Kidney tubule cell (primary cell): ENCODE measurements at regions not wholly inside any gene's neighbourhood (a gene's known extent, or its start where the extent isn't known, plus 50 kb on each side); places are given as distances from the start of the nearest gene placed in this dataset.

Experiments used
- DNase-seq: peaks from one replicate; pipeline ENCODE4 v3.0.0-alpha.2; 2018; ENCODE audit warnings: low spot score

GRCh38 chr11:134575504-134576230, 163.6 kb upstream of the B3GAT1 start:
- no peak for DNase-seq

DNA sequence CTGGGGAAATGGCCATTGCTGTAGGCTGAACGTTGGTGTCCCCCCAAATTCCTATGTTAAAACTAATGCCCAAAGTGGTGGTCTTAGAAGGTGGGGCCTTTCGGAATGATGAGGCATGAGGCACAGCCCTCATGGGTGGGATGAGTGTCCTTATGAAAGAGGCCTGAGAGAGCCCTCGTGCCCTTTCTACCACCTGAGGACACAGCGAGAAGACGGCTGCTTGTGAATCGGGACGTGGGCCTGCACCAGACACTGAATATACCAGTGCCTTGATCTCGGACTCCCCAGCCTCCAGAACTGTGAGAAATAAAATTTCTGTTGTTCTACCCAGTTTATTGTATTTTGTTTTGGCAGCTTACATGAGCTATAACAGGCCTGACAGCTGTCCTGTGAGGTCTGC, 162.9 kb upstream of the B3GAT1 start:
- DNase-seq, result no peak

GRCh38 chr11:134574425-134574824, 162.4 kb upstream of the B3GAT1 start:
- no peak for DNase-seq

DNA sequence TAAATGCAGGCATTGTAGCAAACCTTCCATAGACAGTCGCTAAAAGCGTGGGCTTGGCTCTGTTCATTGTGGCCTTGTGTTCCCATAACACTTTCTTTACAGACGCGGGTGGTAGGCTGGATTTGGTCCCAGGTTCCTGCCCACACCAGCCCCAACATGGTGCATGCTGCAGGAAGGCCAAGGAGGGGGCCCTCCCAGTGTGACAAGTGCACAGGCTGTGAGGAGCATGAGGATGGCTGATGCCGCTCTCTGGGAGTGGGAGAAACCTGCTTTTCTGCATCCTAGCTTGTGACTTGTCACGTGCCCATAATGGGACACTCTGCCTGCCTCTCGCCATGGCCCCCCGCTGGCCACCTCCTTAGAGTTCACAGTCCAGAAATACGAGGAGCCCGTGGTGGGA, 161.8 kb upstream of the B3GAT1 start:
- DNase-seq, result no peak

DNA sequence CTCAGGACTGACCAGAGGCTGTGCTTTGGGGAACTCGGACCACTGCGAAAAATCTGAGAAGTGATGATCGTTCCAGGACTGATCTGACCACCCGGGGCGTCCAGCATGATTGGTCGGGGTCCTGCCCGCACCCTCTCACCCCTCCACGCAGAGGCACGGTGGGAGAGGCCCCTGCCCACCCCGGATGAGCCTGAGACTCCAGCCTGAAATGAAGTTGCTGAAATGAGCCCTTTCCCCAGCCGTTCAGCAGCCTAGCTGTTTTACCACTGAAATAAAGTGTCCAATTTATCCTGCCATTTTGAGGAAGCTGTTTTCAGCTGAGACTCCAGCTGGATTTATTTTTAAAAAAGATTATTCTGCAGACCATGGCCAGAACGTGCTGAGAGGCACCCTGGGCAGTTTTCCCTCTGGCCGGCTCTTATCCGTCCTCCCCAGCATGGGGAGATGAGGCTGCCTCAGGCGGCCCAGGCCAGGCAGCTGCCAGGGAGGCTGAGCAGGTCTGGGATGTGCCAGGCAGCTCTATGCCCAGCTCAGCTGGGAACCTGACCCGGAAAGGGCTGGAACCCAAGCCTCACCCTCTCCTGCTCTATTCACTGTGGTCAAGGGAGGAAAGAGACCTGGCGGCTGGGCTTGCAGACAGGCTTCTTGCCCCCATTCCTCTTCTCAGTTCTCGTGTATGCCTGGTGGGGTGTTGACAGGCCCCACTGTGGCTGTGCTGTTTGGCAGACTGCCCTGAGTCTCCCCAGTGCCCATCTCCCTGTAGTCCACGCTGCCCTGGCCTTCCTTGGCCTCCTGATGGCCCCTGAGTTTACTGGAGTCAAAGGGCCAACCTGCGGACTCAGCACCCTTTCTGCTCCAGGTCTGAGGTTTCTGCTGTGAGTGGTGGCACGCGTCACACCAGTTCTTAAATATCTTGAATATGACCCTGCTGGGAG, 161.0 kb upstream of the B3GAT1 start:
- no peak for DNase-seq

- DNase-seq, result no peak
Observed at GRCh38 chr11:134571301-134571700, 159.3 kb upstream of the B3GAT1 start.

DNA sequence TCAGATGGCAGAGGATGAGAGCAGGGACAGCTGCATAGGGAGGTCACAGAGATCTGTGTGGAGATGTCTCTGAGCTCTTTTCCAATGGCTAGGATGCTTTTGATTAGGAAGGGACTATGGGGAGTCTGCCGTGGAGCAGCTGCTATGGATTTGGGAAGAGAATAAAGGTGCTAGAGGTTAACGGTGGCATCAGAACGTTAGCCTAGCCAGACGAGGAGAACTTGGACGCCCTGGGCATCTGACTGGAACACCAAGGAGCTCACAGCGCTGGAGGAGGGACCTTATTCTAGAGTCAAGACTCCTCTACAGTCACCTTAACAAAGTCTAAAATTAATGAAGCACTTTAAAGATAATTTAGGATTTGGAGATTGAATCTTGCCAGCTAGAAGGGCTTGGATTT, 157.2 kb upstream of the B3GAT1 start:
- no peak for DNase-seq

DNA sequence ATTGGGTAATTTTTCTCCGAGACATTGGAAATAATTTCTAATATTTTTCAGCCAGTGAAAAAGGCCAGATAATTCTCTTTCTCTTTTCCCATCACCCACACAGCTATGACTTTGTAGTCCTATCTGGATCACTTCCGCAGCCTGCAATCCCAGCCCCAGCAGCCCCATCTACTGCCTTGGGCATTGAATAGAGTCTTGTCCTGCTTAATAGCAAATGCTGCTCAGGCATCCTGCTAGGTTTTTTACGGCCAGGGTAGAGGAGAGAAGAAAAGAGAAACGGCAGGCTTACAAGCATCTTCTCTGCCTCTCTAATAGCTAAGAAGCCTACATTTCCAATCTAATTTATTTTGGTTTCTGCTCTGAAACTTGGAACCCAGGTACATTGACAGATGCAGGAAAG, 154.3 kb upstream of the B3GAT1 start:
- DNase-seq, result no peak

DNA sequence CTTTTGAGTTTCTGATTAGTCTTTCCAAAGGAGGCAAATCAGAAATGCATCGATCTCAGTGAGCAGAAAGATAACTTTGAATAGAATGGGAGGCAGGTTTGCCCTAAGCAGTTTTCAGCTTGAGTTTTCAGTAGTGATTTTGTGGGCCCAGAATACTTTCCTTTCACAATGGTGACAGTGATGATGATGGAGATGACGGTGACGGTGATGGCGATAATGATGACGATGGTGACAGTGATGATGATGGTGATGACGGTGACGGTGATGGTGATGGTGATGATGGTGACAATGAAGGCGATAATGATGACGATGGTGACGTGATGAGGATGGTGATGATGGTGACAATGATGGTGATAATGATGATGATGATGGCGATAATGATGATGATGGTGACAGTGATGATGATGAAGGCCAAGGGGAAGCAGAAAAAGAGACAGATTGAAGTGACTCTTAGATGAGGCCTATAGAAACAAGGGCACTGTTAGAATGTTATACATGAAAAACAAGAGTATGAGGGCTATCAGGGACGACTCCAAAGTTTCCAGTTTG, 153.4 kb upstream of the B3GAT1 start:
- no peak for DNase-seq

DNA sequence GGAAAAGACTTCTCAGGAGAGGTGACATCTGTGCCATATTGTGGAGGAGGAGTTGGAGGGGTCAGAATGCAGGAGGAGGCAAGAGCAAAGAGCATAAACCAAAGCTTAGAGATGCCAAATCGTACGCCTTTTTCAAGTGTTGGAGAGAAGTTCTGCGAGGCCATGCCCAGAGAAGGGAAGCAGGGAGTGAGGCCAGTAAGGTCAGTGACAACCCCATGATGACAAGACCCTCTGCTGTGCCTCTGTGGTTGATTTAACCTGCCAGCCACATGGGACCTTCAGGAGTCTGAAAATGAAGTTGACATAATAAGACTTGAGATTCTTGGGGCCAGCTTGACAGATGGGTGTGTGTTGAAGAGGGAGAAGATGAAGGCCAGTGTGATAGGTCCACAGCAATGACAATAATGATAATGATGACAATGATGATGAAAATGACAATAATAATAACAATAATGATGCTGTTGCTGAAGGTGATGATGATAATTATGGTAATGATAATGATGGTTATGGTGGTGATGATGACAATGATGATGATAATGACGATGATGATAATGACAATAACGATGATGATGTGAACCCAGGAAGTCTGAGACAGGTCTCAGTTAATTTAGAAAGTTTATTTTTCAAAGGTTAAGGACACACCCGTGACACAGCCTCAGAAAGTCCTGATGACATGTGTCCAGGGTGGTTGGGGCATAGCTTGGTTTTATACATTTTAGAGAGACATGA, 152.6 kb upstream of the B3GAT1 start:
- DNase-seq, result no peak

- no peak for DNase-seq
Observed at GRCh38 chr11:134562941-134563471, 151.0 kb upstream of the B3GAT1 start.

- no peak for DNase-seq
Observed at GRCh38 chr11:134562196-134562595, 150.2 kb upstream of the B3GAT1 start.

DNA sequence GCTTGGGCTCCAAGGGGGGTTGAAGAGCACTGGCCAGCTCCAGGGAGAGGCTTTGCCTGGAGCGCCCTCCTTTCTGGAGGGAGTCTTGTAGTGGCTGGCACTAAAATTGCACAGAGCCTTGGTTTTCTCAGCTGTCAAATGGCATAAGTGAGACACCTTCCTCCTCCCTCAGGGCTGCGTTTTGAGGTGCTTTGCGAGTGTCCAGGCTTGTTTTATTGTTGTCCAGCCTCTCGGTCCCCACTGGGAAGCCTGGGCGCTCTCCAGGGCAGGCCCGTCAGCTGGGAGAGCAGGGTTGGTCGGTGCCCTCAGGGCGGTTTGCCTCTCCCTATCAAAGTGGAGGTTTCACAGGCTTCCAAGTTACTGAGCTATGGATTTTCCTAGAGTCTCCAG, 149.3 kb upstream of the B3GAT1 start:
- no peak for DNase-seq

DNA sequence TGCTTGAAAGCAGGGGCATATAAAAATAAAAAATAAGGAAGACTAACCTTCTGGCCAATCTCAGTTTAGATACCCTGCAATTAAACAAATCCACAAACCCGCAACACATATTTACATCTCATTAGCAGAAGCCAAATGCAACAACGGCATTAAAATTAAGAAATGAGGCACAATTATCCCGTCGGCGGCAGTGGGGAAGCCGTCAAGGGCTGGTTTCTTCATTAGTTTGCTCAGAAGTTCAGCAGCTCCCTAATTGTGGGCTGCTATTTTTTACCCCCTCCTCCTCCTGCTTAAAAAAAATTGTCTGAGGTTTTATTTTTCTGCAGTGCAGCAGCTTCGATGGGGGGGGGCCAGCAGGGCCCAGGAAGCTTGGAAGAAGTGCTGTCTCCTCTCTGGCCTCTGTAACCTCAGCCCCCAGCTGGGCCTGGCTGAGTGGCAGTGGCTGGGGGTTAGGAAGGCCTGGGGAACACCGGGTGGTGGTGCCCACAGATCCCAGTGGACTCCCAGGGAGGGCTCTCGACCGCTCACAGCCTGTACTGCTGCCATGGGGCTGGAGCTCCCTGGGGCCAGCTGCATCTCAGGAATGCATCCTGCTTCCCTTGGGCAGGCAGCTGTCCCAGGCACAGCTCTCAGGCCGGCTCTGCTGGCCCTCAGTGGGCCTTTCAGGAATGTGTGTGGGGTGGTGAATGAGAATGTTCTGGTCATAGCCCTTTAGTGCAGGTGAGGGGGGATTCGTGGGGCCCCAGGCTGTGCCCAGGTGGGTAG, 148.7 kb upstream of the B3GAT1 start:
- no peak for DNase-seq

DNA sequence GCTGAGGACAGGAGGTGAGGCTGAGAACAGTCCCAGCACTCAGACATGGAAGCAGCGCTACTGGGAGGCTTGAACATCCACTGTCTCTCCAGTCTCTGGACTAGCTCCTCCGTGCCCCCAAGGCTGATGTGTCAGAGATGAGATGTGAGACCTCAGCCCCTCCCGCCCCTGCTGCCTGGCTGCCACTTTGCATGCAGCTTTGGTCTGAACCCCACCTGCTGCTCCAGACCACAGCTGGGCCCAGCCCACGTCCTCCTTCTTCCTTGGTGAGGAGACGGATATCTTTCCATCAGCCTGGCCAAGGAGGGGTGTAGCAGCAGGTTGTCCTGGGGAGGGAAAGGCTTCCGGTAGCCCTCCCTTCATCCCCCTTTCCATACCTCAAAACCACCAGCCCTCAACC, 148.0 kb upstream of the B3GAT1 start:
- no peak for DNase-seq

DNA sequence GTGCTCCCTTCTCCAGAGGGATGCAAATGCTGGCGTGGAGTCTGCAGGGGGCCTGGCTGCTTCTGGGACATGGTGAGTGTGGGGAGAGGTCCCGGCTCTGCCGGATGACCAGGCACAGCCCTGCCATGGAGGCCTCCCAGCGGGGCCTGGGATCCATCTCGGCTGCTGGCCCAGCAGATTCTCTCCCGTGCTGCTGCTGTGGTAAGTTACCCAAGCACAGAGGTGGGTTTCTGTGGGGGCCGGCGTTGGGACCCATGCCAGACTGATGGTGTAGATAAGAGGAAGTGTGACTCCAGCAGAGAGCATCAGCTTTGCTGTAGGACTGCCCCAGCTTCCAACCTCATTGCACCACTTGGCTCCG, 147.5 kb upstream of the B3GAT1 start:
- DNase-seq, result no peak

- DNase-seq, result no peak
Observed at GRCh38 chr11:134558916-134559601, 147.0 kb upstream of the B3GAT1 start.

DNA sequence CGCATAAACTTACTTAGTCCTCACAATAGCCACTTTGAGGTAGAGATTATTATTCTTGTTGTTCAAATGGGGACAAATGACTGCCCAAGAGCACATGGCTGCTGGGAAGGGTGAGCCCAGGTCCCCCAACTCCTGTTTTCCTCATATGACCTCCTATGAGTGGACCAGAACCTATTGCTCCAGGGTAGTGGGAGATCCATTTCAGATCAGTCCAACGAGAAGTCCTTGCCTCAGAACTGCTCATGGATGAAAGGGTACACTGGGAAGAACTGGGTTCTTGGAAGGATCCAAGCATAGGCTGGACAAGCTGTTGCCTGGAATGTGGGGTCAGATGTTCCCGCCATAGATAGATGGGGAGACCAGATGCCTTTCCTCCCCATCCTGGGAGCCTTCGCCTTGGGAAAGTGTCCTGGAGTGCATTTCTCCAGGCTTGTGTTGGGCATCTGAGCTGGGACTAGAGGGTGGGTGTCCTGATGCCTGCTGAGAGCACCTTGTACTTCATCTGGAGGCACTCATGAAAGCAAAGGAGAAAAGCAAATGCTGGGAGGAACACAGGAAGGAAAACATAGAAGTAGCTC, 146.3 kb upstream of the B3GAT1 start:
- DNase-seq, result no peak

DNA sequence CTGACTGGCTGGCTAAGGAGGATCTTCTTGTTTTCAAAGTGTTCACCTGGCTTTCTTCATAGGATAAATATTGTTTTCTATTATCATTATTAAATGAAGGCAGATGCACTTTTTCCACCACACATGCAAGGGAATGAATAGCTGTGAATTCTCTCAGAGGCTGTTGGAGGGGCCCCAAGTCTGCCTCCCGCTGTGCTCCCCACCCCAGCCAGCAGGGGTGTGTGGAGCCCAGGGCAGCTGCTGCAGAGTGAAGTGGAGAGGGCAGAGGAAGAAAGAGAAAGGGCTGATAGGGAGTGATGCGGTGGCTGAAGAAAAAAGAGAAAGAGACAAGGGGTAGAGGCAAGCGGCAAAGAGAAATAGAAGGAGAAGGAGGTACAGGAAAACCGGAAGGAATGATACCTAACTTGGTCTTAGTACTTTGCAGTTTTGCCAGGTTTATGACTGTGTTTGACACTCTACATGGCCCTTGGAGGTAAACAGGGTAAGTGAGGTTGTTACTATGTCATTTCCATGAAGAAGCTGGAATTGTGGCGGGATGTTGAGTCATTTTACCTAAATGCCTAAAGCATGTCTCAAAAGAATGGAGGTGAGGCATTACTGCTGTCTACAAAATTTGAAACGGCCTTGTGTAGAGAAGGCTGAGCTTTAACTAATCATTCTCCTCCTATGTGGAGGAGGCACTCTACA, 145.7 kb upstream of the B3GAT1 start:
- peak; percentile 8 for DNase-seq

GRCh38 chr11:134556186-134556585, 144.1 kb upstream of the B3GAT1 start:
- no peak for DNase-seq
